Glutamatergic neuron (in vitro differentiated cells): ENCODE measurements at regions not wholly inside any gene's neighbourhood (a gene's known extent, or its start where the extent isn't known, plus 50 kb on each side); places are given as distances from the start of the nearest gene placed in this dataset.

Experiments
- DNase-seq: peaks from one replicate; pipeline ENCODE4 v3.0.0; 2022
- H3K27ac Mint-ChIP-seq: one replicate; pipeline ENCODE4 v1.8.0; 2020; ENCODE audit warnings: mild to moderate bottlenecking, mixed read lengths, inconsistent platforms; ENCODE audit not compliant: unreplicated experiment
- H3K27me3 Mint-ChIP-seq: one replicate; pipeline ENCODE4 v1.8.0; 2020; ENCODE audit warnings: mild to moderate bottlenecking, moderate library complexity, mixed read lengths, inconsistent platforms; ENCODE audit not compliant: unreplicated experiment
- H3K36me3 Mint-ChIP-seq: one replicate; pipeline ENCODE4 v1.8.0; 2020; ENCODE audit warnings: mild to moderate bottlenecking, mixed read lengths, inconsistent platforms; ENCODE audit not compliant: unreplicated experiment
- H3K4me1 Mint-ChIP-seq: one replicate; pipeline ENCODE4 v1.8.0; 2020; ENCODE audit warnings: mild to moderate bottlenecking, low read depth, mixed read lengths, inconsistent platforms; ENCODE audit not compliant: unreplicated experiment
- H3K4me3 Mint-ChIP-seq: one replicate; pipeline ENCODE4 v1.8.0; 2020; ENCODE audit warnings: mild to moderate bottlenecking, mixed read lengths, inconsistent platforms; ENCODE audit not compliant: unreplicated experiment
- H3K9me3 Mint-ChIP-seq: one replicate; pipeline ENCODE4 v1.8.0; 2020; ENCODE audit warnings: mild to moderate bottlenecking, moderate library complexity, mixed read lengths, inconsistent platforms; ENCODE audit not compliant: unreplicated experiment
- CTCF ChIP-seq: fragments of 200-600 bp; sonication (generic); IDR thresholded peaks from one replicate; pipeline ENCODE4 v1.5.0; 2021; ENCODE audit not compliant: partially characterized antibody, unreplicated experiment

- peaks cover 3% of the 10 kb centered on the region for H3K9me3 Mint-ChIP-seq
- TF ChIP-seq CTCF = no peak
- H3K36me3 Mint-ChIP-seq = peaks cover 5% of the 10 kb centered on the region
- H3K4me1 Mint-ChIP-seq = no peaks in the 10 kb centered on the region
- H3K4me3 Mint-ChIP-seq = no peak overlapping the region
- DNase-seq = no peak
- no peak overlapping the region for H3K27ac Mint-ChIP-seq
- H3K27me3 Mint-ChIP-seq = no peaks in the 10 kb centered on the region
Measured at GRCh38 chr12:88909510-88909909, 329.2 kb upstream of the KITLG start.

GRCh38 chr12:88908345-88908744 is 328.1 kb upstream of the KITLG start:
- no peak for TF ChIP-seq CTCF
- Mint-ChIP-seq H3K27ac (no peak overlapping the region), H3K27me3 (no peaks in the 10 kb centered on the region), H3K9me3 (peaks cover 3% of the 10 kb centered on the region), H3K4me1 (no peaks in the 10 kb centered on the region), H3K4me3 (no peak overlapping the region), H3K36me3 (no peaks in the 10 kb centered on the region)
- no peak for DNase-seq

GRCh38 chr12:88904705-88905104 is 324.4 kb upstream of the KITLG start:
- Mint-ChIP-seq H3K9me3 (peaks cover 3% of the 10 kb centered on the region), H3K4me1 (no peaks in the 10 kb centered on the region), H3K27me3 (no peaks in the 10 kb centered on the region), H3K36me3 (no peaks in the 10 kb centered on the region), H3K4me3 (no peak overlapping the region), H3K27ac (no peak overlapping the region)
- TF ChIP-seq CTCF = no peak
- DNase-seq = no peak

GRCh38 chr12:88903333-88903732 is 323.1 kb upstream of the KITLG start:
- Mint-ChIP-seq H3K36me3 (no peaks in the 10 kb centered on the region), H3K9me3 (peaks cover 3% of the 10 kb centered on the region), H3K4me1 (no peaks in the 10 kb centered on the region), H3K4me3 (no peak overlapping the region), H3K27me3 (no peaks in the 10 kb centered on the region), H3K27ac (no peak overlapping the region)
- no peak for DNase-seq
- no peak for TF ChIP-seq CTCF

GRCh38 chr12:88897723-88898122 is 317.5 kb upstream of the KITLG start:
- H3K27ac Mint-ChIP-seq = no peak overlapping the region
- no peak overlapping the region for H3K4me3 Mint-ChIP-seq

More at GRCh38 chr12:88897723-88898122, 317.5 kb upstream of the KITLG start:
- Mint-ChIP-seq H3K9me3 (no peaks in the 10 kb centered on the region), H3K36me3 (no peaks in the 10 kb centered on the region), H3K4me1 (no peaks in the 10 kb centered on the region), H3K27me3 (no peaks in the 10 kb centered on the region)
- DNase-seq = no peak
- TF ChIP-seq CTCF = no peak
